Activated gamma-delta T cell (primary cell): ENCODE measurements at regions not wholly inside any gene's neighbourhood (a gene's known extent, or its start where the extent isn't known, plus 50 kb on each side); places are given as distances from the start of the nearest gene placed in this dataset.

Source experiments
- DNase-seq: peaks from one replicate; lab custom pipeline; 2025; lab: John Stamatoyannopoulos, UW

DNA sequence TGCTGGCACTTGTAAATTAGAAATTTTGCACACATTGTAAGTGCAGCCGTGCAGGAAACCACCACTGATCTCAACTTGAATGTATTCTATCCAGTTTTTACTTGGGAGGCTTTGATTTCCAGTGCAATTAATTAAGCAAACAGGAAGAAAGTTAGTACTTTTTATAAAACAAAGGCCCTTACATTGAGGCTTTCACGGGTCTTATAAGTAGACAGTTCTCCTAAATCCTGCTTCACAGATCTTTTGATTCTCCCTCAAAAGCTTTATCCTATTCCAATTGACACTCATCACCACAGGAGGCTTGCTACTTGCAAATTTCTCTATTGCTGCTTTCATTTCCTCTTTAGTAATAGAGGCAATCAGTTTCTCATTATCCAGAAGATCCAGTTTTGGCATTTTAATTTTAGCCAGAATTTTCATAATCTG, 90.1 kb downstream of the ERCC5 start:
- DNase-seq: no peak

GRCh38 chr13:102933523-102933922, 87.7 kb downstream of the ERCC5 start:
- no peak for DNase-seq

GRCh38 chr13:102933122-102933521, 87.3 kb downstream of the ERCC5 start:
- no peak for DNase-seq

DNA sequence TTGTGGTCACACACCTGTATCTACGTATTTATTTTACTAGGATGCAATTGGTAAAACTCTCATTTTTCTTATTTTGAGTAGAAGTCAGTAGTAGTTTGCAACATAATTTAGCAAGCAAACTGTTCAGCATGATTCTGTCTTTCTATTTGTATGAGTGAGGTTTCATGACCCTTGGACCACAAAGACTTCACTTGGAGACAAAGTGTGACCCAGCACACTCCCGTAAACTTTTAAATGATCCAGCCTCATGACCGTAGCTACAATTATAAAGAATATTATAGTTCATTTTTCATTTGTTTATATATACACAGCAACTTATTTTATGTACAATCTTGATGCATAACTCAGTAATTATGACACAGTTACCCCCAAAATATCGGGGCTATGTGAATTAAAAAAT, 86.5 kb downstream of the ERCC5 start:
- DNase-seq: no peak

DNA sequence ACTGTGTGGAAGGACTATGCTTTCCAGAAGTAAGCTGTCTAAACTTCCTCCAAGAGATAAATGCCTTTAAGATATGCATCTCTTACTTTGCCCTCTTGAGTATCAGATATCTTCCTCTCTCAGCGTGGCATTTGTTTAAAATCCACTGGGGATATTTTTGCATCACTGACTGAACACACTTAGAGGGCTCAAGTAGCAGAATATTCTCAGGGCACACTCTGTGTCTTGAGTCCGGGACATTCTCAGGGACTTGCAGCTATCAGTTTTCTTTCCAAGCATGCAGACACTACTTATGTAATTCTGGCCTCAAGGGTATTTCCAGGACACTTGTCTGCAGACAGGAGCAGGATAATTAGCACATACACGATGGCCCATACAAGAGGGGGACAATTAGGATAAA, 84.7 kb downstream of the ERCC5 start:
- DNase-seq: no peak

DNA sequence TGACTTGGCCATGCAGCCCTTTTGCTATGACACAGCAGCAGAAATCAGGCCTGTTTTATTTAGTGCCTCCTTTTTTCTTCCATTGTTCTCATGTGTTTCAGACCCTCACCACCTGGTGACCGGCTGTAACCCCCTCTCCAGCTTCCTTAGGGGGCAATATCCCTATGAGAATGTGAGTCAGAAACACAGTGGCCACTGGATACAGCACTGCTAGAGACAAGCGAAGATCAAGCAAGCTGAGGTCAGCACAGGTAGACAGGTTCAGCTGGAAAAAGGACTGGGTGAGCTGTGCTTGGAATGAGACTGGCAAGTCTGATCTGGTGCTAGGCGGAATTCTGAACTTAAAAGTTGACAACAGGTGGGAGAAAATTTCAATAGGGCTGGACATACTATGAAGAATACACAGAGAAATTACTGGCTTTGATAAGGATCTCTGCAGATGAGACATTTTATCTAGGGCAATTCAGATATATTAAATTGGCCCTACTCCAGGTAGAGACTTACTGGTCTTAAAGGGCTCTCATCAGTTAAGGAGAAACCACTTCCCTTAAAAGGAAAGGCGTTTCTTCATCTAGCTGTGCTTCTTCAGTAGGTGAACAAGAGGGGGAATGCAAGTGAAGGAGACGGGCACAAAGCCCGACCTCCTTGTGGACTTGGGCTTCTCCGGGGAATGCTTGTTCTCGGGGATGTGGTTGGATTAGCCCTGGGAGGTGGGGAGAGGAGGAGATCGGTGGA, 83.3 kb downstream of the ERCC5 start:
- DNase-seq: no peak
